HCT116 (cell line): ENCODE measurements at regions not wholly inside any gene's neighbourhood (a gene's known extent, or its start where the extent isn't known, plus 50 kb on each side); places are given as distances from the start of the nearest gene placed in this dataset.

ENCODE experiments used
- ATAC-seq: fragments of 200-7000 bp; cut with Tn5 transposase; 2 replicates; pipeline ENCODE4 v1.9.1; 2020; ENCODE audit warnings: mild to moderate bottlenecking, moderate library complexity
- BruUV-seq: library from RNA; stranded (reverse); fragments of 400-500 nt; replicated peaks from 2 replicates; lab custom pipeline; 2021; lab: Mats Ljungman, UMichigan
- CTCF ChIA-PET: fragments of 300-600 bp; sonication (Branson Sonifier 250); formaldehyde crosslinking; loops from one replicate; lab custom pipeline; 2021; ENCODE audit warnings: antibody characterized with exemption; lab: Charles Lee
- POLR2A ChIA-PET: fragments of 300-600, 350-600 bp; sonication (Branson Sonifier 250); formaldehyde crosslinking; loops from one replicate; lab custom pipeline; 2021; ENCODE audit warnings: antibody characterized with exemption; lab: Charles Lee
- RAD21 ChIA-PET, 2 experiments: fragments of 300-600 bp; sonication (Branson Sonifier 250); formaldehyde crosslinking; loops; one replicate each; lab custom pipeline; 2023; ENCODE audit warnings: low total read pairs in 2 of 2; ENCODE audit not compliant: uncharacterized antibody in 2 of 2, unreplicated experiment in 2 of 2, low non-redundant PET in 1 of 2; lab: Charles Lee
- DNase-seq: peaks from one replicate; pipeline ENCODE4 v3.0.0-alpha.2; 2010; ENCODE audit warnings: low read depth, low spot score
- H2AFZ ChIP-seq: fragments of 200-600 bp; shearing (Covaris generic), sonication (generic); 2 replicates; pipeline ENCODE4 v1.6.1; 2017; ENCODE audit warnings: low read depth, mixed run types, mixed read lengths, antibody characterized with exemption, low read length; ENCODE audit not compliant: poor library complexity, severe bottlenecking
- H3K27ac ChIP-seq: 2 replicates; pipeline ENCODE4 v1.5.1; 2012; ENCODE audit warnings: low read depth, low read length
- H3K27me3 ChIP-seq: fragments of 200-600 bp; sonication (generic); 2 replicates; pipeline ENCODE4 v1.6.1; 2016; ENCODE audit warnings: mixed run types, low read length, mixed read lengths; ENCODE audit not compliant: insufficient read depth
- H3K36me3 ChIP-seq, 2 experiments: fragments of 200-500 bp in 1 of 2; fragments of 200-600 bp in 1 of 2; sonication (Bioruptor generic) in 1 of 2; sonication (generic) in 1 of 2; 2 replicates each; pipeline versions ENCODE4 v1.5.1 to v1.6.1; 2014 to 2016; ENCODE audit warnings: low read length in 2 of 2, inconsistent platforms in 1 of 2, mixed read lengths in 1 of 2, mixed run types in 1 of 2; ENCODE audit not compliant: insufficient read depth in 2 of 2, control insufficient read depth in 1 of 2
- H3K4me1 ChIP-seq, 2 experiments: fragments of 200-600 bp in 1 of 2; sonication (generic) in 1 of 2; 2 replicates each; pipeline versions ENCODE4 v1.5.1 to v1.6.1; 2012 to 2017; ENCODE audit warnings: low read length in 2 of 2, inconsistent platforms in 1 of 2, mild to moderate bottlenecking in 1 of 2, mixed read lengths in 1 of 2, mixed run types in 1 of 2, moderate library complexity in 1 of 2; ENCODE audit not compliant: insufficient read depth in 2 of 2, control insufficient read depth in 1 of 2
- H3K4me2 ChIP-seq: fragments of 200-600 bp; sonication (generic); 2 replicates; pipeline ENCODE4 v1.6.1; 2017; ENCODE audit warnings: mixed run types, low read length, mixed read lengths
- H3K4me3 ChIP-seq, 2 experiments: fragments of 200-600 bp in 1 of 2; sonication (generic) in 1 of 2; replicated peaks in 1 of 2; 2 replicates each; pipeline ENCODE4 v1.5.1; 2011 to 2016; ENCODE audit warnings: low read length in 2 of 2, control low read depth in 1 of 2, low read depth in 1 of 2, mild to moderate bottlenecking in 1 of 2, mixed read lengths in 1 of 2, mixed run types in 1 of 2
- H3K79me2 ChIP-seq: fragments of 200-600 bp; sonication (generic); 2 replicates; pipeline ENCODE4 v1.6.1; 2017; ENCODE audit warnings: mild to moderate bottlenecking, mixed run types, low read length, moderate library complexity, mixed read lengths; ENCODE audit not compliant: insufficient read depth
- H3K9ac ChIP-seq: fragments of 200-600 bp; sonication (generic); 2 replicates; pipeline ENCODE4 v1.6.1; 2016; ENCODE audit warnings: low read length, mixed read lengths
- H3K9me2 ChIP-seq: fragments of 200-600 bp; sonication (generic), shearing (Covaris generic); 2 replicates; pipeline ENCODE4 v1.6.1; 2017; ENCODE audit warnings: mixed run types, mild to moderate bottlenecking, moderate library complexity; ENCODE audit not compliant: insufficient read depth
- H3K9me3 ChIP-seq, 2 experiments: fragments of 200-500 bp in 1 of 2; fragments of 200-600 bp in 1 of 2; sonication (Bioruptor generic) in 1 of 2; sonication (generic) in 1 of 2; 2 replicates each; pipeline ENCODE4 v1.6.1; 2014 to 2017; ENCODE audit warnings: low read length in 2 of 2, mixed read lengths in 2 of 2, inconsistent platforms in 1 of 2, low read depth in 1 of 2, mild to moderate bottlenecking in 1 of 2, mixed run types in 1 of 2, moderate library complexity in 1 of 2; ENCODE audit not compliant: control insufficient read depth in 1 of 2, insufficient read depth in 1 of 2
- H4K20me1 ChIP-seq: fragments of 200-600 bp; sonication (generic), shearing (Covaris generic); 2 replicates; pipeline ENCODE4 v1.6.1; 2017; ENCODE audit warnings: mixed run types, mild to moderate bottlenecking, moderate library complexity; ENCODE audit not compliant: insufficient read depth
- CTCF ChIP-seq, 3 experiments: fragments of 200-600 bp in 1 of 3; sonication (generic) in 1 of 3; IDR thresholded peaks in 2 of 3; conservative IDR thresholded peaks in 1 of 3; 2 replicates each; pipeline ENCODE4 v1.5.1; 2012 to 2017; ENCODE audit warnings: low read depth in 2 of 3, low read length in 2 of 3, antibody characterized with exemption in 1 of 3, borderline replicate concordance in 1 of 3, control low read depth in 1 of 3, mild to moderate bottlenecking in 1 of 3, mixed read lengths in 1 of 3, mixed run types in 1 of 3, moderate library complexity in 1 of 3; ENCODE audit not compliant: insufficient read depth in 1 of 3
- FOSL1 ChIP-seq: IDR thresholded peaks from 2 replicates; pipeline ENCODE4 v1.6.1; 2012; ENCODE audit warnings: low read depth
- JUND ChIP-seq: IDR thresholded peaks from 2 replicates; pipeline ENCODE4 v1.6.1; 2012
- RAD21 ChIP-seq: IDR thresholded peaks from 2 replicates; pipeline ENCODE4 v1.6.1; 2012; ENCODE audit warnings: low read depth, mild to moderate bottlenecking
- SP1 ChIP-seq: IDR thresholded peaks from 2 replicates; pipeline ENCODE4 v1.6.1; 2012; ENCODE audit warnings: low read depth
- SRF ChIP-seq: IDR thresholded peaks from 2 replicates; pipeline ENCODE4 v1.6.1; 2012; ENCODE audit warnings: low read depth
- intact Hi-C: fragments of 100-400 bp; cut with micrococcal nuclease; formaldehyde crosslinking; loops from 2 replicates; pipeline ENCODE4 v1.10.0; 2022
- TF ChIP-seq, protein P1 (sequence below): IDR thresholded peaks from 2 replicates; pipeline ENCODE4 v1.6.1; 2012; ENCODE audit warnings: low read depth

- POLR2A ChIA-PET, result no interaction called here
- intact Hi-C loops, result no loop called here
- peaks cover 3 to 15% of the 10 kb centered on the region in 2 experiments; a peak in 2 of 4 replicates for H3K4me1 ChIP-seq
- RAD21 ChIA-PET, result no interaction called here
- H3K9me3 ChIP-seq, result peaks cover 0 to 6% of the 10 kb centered on the region in 2 experiments; a peak in 1 of 4 replicates
- CTCF ChIA-PET, result interaction anchor here (1.2 to 6.1 kb wide), 2 partner anchors 66 to 67 kb away, joined by 6 to 29 read pairs; no protein-coding TSS in a partner anchor
- no peak overlapping the region for H3K4me3 ChIP-seq
- no peak overlapping the region for H2AFZ ChIP-seq
- H3K27ac ChIP-seq, result no peak overlapping the region
- H3K79me2 ChIP-seq, result no peaks in the 10 kb centered on the region
- H4K20me1 ChIP-seq, result no peaks in the 10 kb centered on the region
- no peak for DNase-seq
- no peaks in the 10 kb centered on the region for H3K36me3 ChIP-seq
- ATAC-seq, result no peak
- no peak overlapping the region for H3K9ac ChIP-seq
- H3K9me2 ChIP-seq, result no peaks in the 10 kb centered on the region
- BruUV-seq, result no TSS peak
- TF ChIP-seq RAD21, result no peak
- TF ChIP-seq, protein P1, sequence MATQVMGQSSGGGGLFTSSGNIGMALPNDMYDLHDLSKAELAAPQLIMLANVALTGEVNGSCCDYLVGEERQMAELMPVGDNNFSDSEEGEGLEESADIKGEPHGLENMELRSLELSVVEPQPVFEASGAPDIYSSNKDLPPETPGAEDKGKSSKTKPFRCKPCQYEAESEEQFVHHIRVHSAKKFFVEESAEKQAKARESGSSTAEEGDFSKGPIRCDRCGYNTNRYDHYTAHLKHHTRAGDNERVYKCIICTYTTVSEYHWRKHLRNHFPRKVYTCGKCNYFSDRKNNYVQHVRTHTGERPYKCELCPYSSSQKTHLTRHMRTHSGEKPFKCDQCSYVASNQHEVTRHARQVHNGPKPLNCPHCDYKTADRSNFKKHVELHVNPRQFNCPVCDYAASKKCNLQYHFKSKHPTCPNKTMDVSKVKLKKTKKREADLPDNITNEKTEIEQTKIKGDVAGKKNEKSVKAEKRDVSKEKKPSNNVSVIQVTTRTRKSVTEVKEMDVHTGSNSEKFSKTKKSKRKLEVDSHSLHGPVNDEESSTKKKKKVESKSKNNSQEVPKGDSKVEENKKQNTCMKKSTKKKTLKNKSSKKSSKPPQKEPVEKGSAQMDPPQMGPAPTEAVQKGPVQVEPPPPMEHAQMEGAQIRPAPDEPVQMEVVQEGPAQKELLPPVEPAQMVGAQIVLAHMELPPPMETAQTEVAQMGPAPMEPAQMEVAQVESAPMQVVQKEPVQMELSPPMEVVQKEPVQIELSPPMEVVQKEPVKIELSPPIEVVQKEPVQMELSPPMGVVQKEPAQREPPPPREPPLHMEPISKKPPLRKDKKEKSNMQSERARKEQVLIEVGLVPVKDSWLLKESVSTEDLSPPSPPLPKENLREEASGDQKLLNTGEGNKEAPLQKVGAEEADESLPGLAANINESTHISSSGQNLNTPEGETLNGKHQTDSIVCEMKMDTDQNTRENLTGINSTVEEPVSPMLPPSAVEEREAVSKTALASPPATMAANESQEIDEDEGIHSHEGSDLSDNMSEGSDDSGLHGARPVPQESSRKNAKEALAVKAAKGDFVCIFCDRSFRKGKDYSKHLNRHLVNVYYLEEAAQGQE, result no peak
- H3K4me2 ChIP-seq, result no peak overlapping the region
- H3K27me3 ChIP-seq, result no peaks in the 10 kb centered on the region
Observed at GRCh38 chr1:20428841-20429240, 57.2 kb downstream of the CAMK2N1 start.

- H3K27me3 ChIP-seq, result no peaks in the 10 kb centered on the region
- no peak overlapping the region for H3K27ac ChIP-seq
- no peaks in the 10 kb centered on the region for H3K36me3 ChIP-seq
- H3K4me1 ChIP-seq, result peaks cover 3 to 13% of the 10 kb centered on the region in 2 experiments; a peak in 2 of 4 replicates
- no peaks in the 10 kb centered on the region for H3K79me2 ChIP-seq
- TF ChIP-seq SP1 (no peak), SRF (no peak), FOSL1 (peak; percentile 59; the same call in 1 of the 2 replicates), CTCF (IDR thresholded peaks at IDR 0.05 in 2 of 3, conservative IDR thresholded peaks at IDR 0.05 in 1 of 3; ENCODE audit: borderline replicate concordance in 1 of 3, insufficient read depth in 1 of 3, low read depth in 2 of 3, low read length in 2 of 3) (no peak), JUND (peak; percentile 42; the same call in 1 of the 2 replicates)
- TF ChIP-seq, all 23 proteins: peak for 2
- peak overlapping the region; percentile 81 for H2AFZ ChIP-seq
- peak; percentile 30; the same call in 1 of the 2 replicates for ATAC-seq
- H3K9ac ChIP-seq, result no peak overlapping the region
- intact Hi-C loops, result no loop called here
- RAD21 ChIA-PET, result no interaction called here
- H3K9me3 ChIP-seq, result peaks cover 5 to 14% of the 10 kb centered on the region in 2 experiments; a peak in 2 of 4 replicates
- BruUV-seq, result no TSS peak
- H3K9me2 ChIP-seq, result no peaks in the 10 kb centered on the region
- peak overlapping the region; percentile 52 for H3K4me2 ChIP-seq
- no peaks in the 10 kb centered on the region for H4K20me1 ChIP-seq
- peak overlapping the region in 1 of 2 experiments; percentile 9; a peak in 1 of 4 replicates for H3K4me3 ChIP-seq
- POLR2A ChIA-PET, result no interaction called here
- CTCF ChIA-PET, result interaction anchor here (0.7 to 1.1 kb wide), 3 partner anchors 66 to 217 kb away, joined by 3 to 4 read pairs (median 3); no protein-coding TSS in a partner anchor
- DNase-seq, result no peak
Observed at GRCh38 chr1:20426923-20427322, 59.1 kb downstream of the CAMK2N1 start.
